DMS 273 (cell line): ENCODE measurements at regions not wholly inside any gene's neighbourhood (a gene's known extent, or its start where the extent isn't known, plus 50 kb on each side); places are given as distances from the start of the nearest gene placed in this dataset.

Experiments used
- DNase-seq: peaks from one replicate; lab custom pipeline; 2025; ENCODE audit not compliant: unreplicated experiment; lab: John Stamatoyannopoulos, UW

GRCh38 chr5:3344671-3345070 lies 251.0 kb upstream of the IRX1 start:
- DNase-seq, result no peak

- DNase-seq, result no peak
These were observed 251.7 kb upstream of the IRX1 start for GRCh38 chr5:3343911-3344310.

- DNase-seq, result no peak
These were observed 252.4 kb upstream of the IRX1 start for GRCh38 chr5:3343211-3343610.

- no peak for DNase-seq
These were observed 253.1 kb upstream of the IRX1 start for GRCh38 chr5:3342271-3343100.

GRCh38 chr5:3341446-3342240 lies 254.0 kb upstream of the IRX1 start:
- DNase-seq, result no peak

GRCh38 chr5:3340471-3340870 lies 255.2 kb upstream of the IRX1 start:
- no peak for DNase-seq

- DNase-seq, result no peak
These were observed 255.9 kb upstream of the IRX1 start for GRCh38 chr5:3339798-3340115.

- DNase-seq, result no peak
These were observed 256.4 kb upstream of the IRX1 start for GRCh38 chr5:3339092-3339797.

GRCh38 chr5:3337812-3338541 lies 257.7 kb upstream of the IRX1 start:
- DNase-seq, result no peak

GRCh38 chr5:3336666-3337065 lies 259.0 kb upstream of the IRX1 start:
- no peak for DNase-seq

- DNase-seq, result no peak
These were observed 260.3 kb upstream of the IRX1 start for GRCh38 chr5:3335301-3335700.

GRCh38 chr5:3333836-3334235 lies 261.8 kb upstream of the IRX1 start:
- no peak for DNase-seq

GRCh38 chr5:3333105-3333504 lies 262.5 kb upstream of the IRX1 start:
- DNase-seq, result no peak

GRCh38 chr5:3331819-3332218 lies 263.8 kb upstream of the IRX1 start:
- no peak for DNase-seq

GRCh38 chr5:3330442-3330841 lies 265.2 kb upstream of the IRX1 start:
- DNase-seq, result no peak

GRCh38 chr5:3329427-3329826 lies 266.2 kb upstream of the IRX1 start:
- DNase-seq, result no peak

- no peak for DNase-seq
These were observed 268.8 kb upstream of the IRX1 start for GRCh38 chr5:3326841-3327232.

GRCh38 chr5:3325972-3326840 lies 269.4 kb upstream of the IRX1 start:
- no peak for DNase-seq

GRCh38 chr5:3325201-3325971 lies 270.2 kb upstream of the IRX1 start:
- no peak for DNase-seq
